HG03521 (cell line): ENCODE measurements at regions not wholly inside any gene's neighbourhood (a gene's known extent, or its start where the extent isn't known, plus 50 kb on each side); places are given as distances from the start of the nearest gene placed in this dataset.

Experiments used
- ATAC-seq: cut with Tn5 transposase; IDR thresholded peaks from one replicate; pipeline ENCODE4 v1.9.1; 2021; ENCODE audit warnings: mild to moderate bottlenecking, moderate library complexity; ENCODE audit not compliant: unreplicated experiment

GRCh38 chr7:67807826-67808225 lies 811.2 kb downstream of the TYW1 start:
- ATAC-seq, result no peak

DNA sequence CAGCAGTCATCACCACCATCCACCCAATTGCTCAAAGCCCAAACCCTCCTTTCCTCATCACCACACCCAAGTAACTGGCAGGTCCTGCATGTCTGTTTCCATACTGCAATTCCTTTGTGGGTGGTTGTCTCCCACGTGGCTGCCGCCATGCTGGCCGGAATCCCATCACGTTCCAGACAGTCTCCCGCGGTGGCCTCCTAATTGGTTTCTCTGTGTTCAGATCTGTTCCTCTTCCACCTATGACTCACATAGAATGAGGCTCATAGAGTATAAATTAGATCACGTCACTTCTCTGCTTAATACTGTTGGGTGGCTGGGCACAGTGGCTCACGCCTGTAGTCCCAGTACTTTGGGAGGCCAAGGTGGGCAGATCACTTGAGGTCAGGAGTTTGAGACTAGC lies 813.0 kb downstream of the TYW1 start:
- no peak for ATAC-seq

- no peak for ATAC-seq
Observed at GRCh38 chr7:67813621-67814292, 817.1 kb downstream of the TYW1 start.

GRCh38 chr7:67817481-67817880 lies 820.8 kb downstream of the TYW1 start:
- ATAC-seq, result no peak

DNA sequence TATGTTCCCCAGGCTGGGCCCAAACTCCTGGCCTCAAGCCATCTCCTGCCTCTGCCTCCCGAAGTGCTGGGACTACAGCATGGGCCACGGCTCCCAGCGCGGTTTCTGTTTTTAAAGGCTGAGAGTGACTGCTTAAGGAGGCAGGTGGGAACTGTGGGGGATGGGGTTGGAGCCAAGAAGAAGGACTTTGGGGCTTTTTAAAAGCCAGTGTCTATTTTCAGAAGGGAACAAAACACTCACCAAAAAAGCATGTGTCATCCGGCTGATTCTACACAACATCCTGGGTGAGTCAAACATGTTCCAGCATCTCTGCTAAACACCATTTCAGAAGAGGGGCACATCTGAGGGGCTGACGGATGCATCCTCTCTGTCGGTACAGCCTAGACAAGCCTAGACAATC lies 824.5 kb downstream of the TYW1 start:
- ATAC-seq, result no peak

- ATAC-seq, result no peak
Observed at GRCh38 chr7:67823345-67823744, 826.7 kb downstream of the TYW1 start.

DNA sequence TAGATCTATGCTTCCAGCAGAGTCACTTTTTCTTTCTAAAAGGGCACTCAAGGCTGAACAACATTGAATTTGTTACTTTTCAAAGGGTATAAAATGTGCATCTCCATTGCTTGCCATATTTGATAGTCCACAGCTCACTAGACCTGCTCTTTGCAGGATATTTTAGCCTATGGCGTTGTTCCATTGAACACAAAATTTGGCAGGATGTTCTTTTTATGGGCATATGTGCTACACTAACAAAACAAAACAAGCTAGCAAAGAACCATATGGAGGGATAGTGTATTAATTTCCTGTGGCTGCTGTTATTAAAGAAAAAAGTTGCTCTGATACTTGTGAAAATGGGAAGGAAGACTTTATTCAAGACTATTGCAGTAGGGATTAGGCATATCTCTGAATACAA lies 828.7 kb downstream of the TYW1 start:
- no peak for ATAC-seq

DNA sequence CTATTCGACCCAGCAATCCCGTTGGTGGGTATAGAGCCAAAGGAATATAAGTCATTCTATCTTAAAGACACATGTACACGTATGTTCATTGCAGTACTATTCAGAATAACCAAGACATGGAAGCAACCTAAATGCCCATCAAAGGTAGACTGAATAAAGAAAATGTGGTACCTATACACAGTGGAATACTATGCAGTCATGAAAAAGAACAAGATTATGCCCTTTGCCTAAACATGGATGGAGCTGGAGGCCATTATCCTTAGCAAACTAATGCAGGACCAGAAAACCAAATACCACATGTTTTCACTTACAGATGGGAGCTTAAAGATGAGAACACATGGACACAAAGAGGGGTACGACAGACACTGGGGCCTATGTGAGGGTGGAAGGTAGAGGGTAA lies 845.3 kb downstream of the TYW1 start:
- no peak for ATAC-seq

DNA sequence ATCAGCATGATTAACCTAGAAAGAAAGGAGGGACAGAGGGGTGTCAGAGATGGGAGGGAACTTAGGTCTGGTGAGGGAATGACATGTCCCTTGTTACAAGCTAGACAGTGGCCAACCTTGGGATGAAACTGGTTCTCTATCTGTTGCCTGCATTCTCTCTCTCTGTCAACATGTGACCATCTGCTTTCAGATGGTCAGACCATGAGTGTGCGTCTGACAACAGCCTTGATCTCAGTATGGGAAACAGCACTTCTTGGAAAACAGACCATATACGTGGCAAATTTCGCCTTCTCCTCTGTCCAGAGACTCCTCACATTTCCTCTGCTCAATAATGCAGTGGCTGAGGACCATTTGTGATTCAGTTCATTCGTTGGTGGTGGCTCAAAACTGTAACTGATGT lies 845.9 kb downstream of the TYW1 start:
- no peak for ATAC-seq

GRCh38 chr7:67843001-67843565 lies 846.5 kb downstream of the TYW1 start:
- no peak for ATAC-seq

- no peak for ATAC-seq
Observed at GRCh38 chr7:67843615-67844014, 847.0 kb downstream of the TYW1 start.

DNA sequence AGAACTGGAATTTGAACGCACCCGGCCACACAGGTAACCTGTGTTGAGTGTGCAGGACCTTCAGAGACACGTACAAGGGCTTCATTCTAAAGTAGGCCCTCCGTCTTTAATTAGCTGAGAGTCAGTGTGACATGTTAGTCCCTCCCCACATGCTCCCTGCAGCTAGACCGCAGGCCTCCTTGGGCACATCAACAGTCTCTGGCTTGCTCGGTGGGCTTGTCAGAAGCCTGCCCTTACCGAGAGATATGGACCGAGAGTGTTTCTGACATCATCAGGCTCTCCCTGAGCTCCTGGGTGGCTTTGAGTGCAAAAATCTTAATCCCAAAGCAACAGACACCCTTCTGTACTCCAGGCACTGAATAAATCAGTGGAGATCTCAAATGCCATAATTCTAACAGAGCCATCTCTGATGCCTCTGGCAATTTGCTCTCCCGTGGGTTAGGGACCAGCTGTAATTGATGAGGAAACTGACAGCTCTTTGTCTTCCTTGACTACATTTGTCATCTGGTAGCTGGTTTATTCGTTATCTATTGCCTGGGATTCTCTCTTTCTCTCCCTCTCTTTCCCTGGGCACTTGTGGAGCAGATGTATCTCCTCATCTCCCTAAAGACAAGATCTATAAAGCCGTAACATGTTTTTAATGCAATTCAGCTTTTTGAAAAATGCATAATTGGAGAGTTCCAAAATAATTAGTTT lies 850.6 kb downstream of the TYW1 start:
- ATAC-seq, result no peak

- no peak for ATAC-seq
Observed at GRCh38 chr7:67854221-67855178, 857.9 kb downstream of the TYW1 start.

DNA sequence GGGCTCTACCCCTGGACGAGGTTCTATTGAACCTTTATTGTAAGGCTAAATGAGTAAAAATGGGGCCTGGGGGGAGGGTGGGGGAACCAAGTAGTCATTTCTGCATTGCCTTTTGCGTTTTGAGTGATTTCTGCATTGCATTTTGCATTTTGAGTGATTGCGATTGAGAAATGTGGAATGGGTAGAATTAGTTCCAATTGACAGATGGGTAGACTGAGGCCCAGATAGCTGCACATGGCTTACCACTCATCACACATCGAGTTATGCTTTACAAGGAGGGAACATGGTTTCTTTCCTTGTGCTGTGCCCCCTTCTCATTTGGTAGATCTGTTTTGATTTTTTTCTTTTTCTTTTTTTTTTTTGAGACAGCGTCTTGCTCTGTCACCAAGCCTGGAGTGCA lies 858.7 kb downstream of the TYW1 start:
- no peak for ATAC-seq

DNA sequence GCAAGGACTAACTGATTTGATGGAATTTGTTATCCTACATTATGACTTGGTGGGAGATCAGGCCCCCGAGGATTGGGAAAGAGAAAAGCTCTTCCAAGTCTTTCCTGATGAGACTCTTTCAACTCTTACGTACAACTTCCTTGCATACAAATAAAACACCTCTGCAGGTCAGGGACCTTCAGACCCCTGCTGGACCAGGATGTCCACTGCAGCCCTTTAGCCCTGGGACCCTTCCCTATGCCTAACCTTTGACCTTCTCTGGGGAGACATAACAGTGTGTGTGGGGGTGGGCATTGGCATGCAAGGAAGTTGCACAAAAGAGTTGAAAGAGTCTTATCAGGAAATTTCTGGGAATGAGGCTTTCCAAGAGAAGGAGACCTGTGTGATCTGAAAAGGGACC lies 859.4 kb downstream of the TYW1 start:
- ATAC-seq, result no peak

- ATAC-seq, result no peak
Observed at GRCh38 chr7:67857698-67858097, 861.1 kb downstream of the TYW1 start.

DNA sequence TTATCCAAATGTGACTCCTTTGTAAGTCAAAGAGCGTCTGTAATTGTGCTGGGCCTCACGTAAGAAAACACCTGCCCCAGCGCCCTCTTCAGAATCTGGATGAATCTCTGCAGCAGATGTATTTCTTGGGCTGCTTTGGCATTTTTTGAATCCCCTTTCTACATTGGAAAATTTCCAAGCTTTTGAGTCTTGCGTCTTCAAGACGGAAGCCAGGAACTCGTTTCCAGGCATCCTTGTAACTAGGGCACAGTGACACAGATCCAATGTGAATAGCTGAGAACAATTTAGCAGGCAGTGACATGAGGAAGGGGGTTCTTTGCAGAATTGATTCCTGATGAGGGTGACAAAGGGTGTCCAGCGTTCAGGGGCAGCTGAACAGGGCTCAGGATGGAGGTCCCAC lies 862.3 kb downstream of the TYW1 start:
- ATAC-seq, result no peak

GRCh38 chr7:67863911-67864310 lies 867.3 kb downstream of the TYW1 start:
- no peak for ATAC-seq

- no peak for ATAC-seq
Observed at GRCh38 chr7:67866054-67866453, 869.4 kb downstream of the TYW1 start.

DNA sequence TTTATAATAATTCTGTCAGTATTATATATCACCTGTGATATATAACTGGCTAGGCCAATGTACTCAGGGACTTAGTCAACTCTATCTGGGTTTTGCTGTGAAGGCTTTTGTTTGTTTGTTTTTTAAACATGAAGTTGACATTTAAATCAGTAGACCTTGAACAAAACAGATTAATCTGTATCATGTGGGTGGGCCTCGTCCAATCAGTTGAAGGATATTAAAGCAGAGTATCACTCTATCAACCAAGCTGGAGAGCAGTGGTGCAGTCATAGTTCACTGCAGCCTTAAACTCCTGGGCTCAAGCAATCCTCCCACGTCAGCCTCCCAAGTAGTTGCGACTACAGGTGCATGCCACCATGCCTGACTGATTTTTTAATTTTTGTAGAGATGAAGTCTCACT lies 870.2 kb downstream of the TYW1 start:
- ATAC-seq, result no peak

DNA sequence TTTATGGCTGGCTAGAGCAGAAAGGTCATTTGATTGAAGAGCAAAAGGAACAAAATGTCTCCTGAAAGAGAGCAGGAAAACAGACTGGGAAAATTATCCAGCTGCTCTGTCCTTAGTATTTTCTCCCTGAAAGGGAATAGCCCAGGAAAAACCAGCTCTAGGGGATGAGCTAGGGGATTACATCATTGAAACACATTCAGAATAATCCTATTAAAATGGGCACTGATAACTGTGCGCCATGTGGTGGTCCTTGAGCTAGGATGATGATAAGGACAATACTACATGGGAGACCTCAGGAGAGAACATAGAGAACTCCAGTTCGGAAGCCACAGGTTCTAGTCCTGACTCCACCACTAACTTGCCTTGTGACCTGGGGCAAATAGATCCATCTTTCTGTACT lies 873.8 kb downstream of the TYW1 start:
- ATAC-seq, result no peak
